HL-60/S4 (cell line): ENCODE measurements at regions not wholly inside any gene's neighbourhood (a gene's known extent, or its start where the extent isn't known, plus 50 kb on each side); places are given as distances from the start of the nearest gene placed in this dataset.

Experiments used
- in situ Hi-C: fragments of 300-500 bp; cut with MboI; formaldehyde crosslinking; loops from 2 replicates; pipeline ENCODE4 v1.14.3; 2022; ENCODE audit warnings: low sequenced_read_pairs

GRCh38 chr6:85396159-85396808 lies 53.6 kb upstream of the NT5E start:
- in situ Hi-C loops: no loop called here

- in situ Hi-C loops: no loop called here
Observed at GRCh38 chr6:85395746-85396145, 54.1 kb upstream of the NT5E start.

- in situ Hi-C loops: no loop called here
Observed at GRCh38 chr6:85394853-85395538, 54.9 kb upstream of the NT5E start.

- in situ Hi-C loops: no loop called here
Observed at GRCh38 chr6:85394199-85394598, 55.7 kb upstream of the NT5E start.

GRCh38 chr6:85392379-85392778 lies 57.5 kb upstream of the NT5E start:
- in situ Hi-C loops: no loop called here

GRCh38 chr6:85390775-85391174 lies 59.1 kb upstream of the NT5E start:
- in situ Hi-C loops: no loop called here

GRCh38 chr6:85390105-85390728 lies 59.7 kb upstream of the NT5E start:
- in situ Hi-C loops: no loop called here

- in situ Hi-C loops: no loop called here
Observed at GRCh38 chr6:85389151-85389797, 60.6 kb upstream of the NT5E start.

GRCh38 chr6:85388531-85388930 lies 61.4 kb upstream of the NT5E start:
- in situ Hi-C loops: no loop called here

- in situ Hi-C loops: no loop called here
Observed at GRCh38 chr6:85385636-85386315, 64.1 kb upstream of the NT5E start.

GRCh38 chr6:85383042-85383441 lies 66.8 kb upstream of the NT5E start:
- in situ Hi-C loops: no loop called here

- in situ Hi-C loops: no loop called here
Observed at GRCh38 chr6:85382541-85382940, 67.3 kb upstream of the NT5E start.

GRCh38 chr6:85372915-85373270 lies 77.0 kb upstream of the NT5E start:
- in situ Hi-C loops: no loop called here

- in situ Hi-C loops: no loop called here
Observed at GRCh38 chr6:85372188-85372914, 77.5 kb upstream of the NT5E start.

- in situ Hi-C loops: no loop called here
Observed at GRCh38 chr6:85368631-85369030, 81.3 kb upstream of the NT5E start.

GRCh38 chr6:85364344-85364743 lies 85.5 kb upstream of the NT5E start:
- in situ Hi-C loops: loop anchor here (5.0 kb wide), 1 partner anchor 118 kb away; no protein-coding TSS in a partner anchor

GRCh38 chr6:85363870-85364269 lies 86.0 kb upstream of the NT5E start:
- in situ Hi-C loops: loop anchor here (5.0 kb wide), 1 partner anchor 118 kb away; no protein-coding TSS in a partner anchor

- in situ Hi-C loops: loop anchor here (5.0 kb wide), 1 partner anchor 120 kb away; no protein-coding TSS in a partner anchor
Observed at GRCh38 chr6:85362652-85363310, 87.1 kb upstream of the NT5E start.

- in situ Hi-C loops: loop anchor here (5.0 kb wide), 1 partner anchor 121 kb away; no protein-coding TSS in a partner anchor
Observed at GRCh38 chr6:85361643-85362014, 88.3 kb upstream of the NT5E start.
